Activated effector memory CD4-positive, alpha-beta T cell treated with Interleukin-2 at 50 U/mL for 16 hours (primary cell): ENCODE measurements at regions not wholly inside any gene's neighbourhood (a gene's known extent, or its start where the extent isn't known, plus 50 kb on each side); places are given as distances from the start of the nearest gene placed in this dataset.
"Not testable (repeated sequence)": the region's sequence is repeated elsewhere in the genome, so short reads cannot be mapped to it uniquely, and the experiment has no call there.

Experiments used
- DNase-seq: peaks from one replicate; pipeline ENCODE4 v3.0.0-alpha.2; 2020

GRCh38 chr17:30712859-30713258 lies 111.6 kb downstream of the CRLF3 start:
- DNase-seq, result not testable (repeated sequence)

DNA sequence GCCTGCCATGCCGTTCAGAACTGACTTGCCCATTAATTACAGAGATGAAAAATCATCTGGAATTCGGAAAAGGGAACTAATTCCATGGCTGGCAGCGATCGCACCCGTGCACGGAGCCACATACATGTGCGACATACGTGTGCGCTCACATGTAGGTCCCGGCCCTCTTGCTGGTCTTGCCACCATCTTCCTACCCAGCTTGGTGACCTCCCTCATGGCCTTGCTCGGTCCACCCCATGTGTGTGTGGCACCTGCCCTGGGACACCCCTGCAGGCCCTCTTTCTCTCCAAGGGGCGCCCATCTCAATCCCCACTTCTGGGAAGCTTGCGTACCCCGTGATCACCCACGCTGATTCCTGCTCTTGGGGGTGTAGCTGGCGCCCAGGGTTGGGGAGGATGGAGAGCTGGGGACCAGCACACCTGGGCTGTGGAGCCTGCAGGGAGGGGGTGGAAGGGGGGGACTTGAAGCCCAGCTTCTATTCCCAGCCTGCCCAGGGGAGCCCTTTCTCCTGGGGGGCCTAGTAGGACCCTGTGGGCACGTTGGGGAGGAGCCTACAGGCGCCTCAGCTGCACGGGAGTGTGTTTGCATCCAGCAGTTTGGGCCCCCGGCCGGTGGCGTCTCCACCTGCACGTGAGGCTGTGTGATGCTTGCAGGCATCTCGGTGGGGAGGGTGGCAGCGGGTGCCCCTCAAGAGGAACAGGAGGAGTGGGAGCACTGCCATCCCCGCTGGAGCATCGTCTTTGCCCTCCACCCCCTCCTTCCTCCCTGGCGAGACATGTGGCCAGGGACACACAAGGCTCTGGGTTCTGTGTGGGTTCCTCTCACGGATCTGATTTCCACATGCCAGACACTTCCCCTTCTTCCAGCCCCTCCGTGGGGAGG lies 112.6 kb downstream of the CRLF3 start:
- DNase-seq, result not testable (repeated sequence)

DNA sequence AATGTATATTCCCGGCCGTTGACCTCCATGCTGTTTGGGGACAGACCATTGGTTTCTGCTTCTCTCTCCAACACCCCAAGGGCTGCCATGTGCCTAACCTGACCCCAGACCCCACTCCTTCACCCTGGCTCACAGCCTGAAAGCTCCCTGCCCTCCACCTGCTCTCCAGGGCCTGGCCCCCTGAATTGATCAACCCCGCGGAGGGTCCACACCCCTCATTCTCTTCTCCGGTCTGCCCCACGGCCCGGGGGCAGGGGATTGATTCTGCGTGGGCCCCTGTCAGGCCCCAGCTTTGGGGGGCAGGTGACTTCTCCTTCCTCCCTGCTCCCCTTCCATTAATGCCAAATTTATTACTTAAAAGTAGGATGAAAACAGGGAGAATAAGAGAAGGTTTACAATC lies 113.3 kb downstream of the CRLF3 start:
- not testable (repeated sequence) for DNase-seq

DNA sequence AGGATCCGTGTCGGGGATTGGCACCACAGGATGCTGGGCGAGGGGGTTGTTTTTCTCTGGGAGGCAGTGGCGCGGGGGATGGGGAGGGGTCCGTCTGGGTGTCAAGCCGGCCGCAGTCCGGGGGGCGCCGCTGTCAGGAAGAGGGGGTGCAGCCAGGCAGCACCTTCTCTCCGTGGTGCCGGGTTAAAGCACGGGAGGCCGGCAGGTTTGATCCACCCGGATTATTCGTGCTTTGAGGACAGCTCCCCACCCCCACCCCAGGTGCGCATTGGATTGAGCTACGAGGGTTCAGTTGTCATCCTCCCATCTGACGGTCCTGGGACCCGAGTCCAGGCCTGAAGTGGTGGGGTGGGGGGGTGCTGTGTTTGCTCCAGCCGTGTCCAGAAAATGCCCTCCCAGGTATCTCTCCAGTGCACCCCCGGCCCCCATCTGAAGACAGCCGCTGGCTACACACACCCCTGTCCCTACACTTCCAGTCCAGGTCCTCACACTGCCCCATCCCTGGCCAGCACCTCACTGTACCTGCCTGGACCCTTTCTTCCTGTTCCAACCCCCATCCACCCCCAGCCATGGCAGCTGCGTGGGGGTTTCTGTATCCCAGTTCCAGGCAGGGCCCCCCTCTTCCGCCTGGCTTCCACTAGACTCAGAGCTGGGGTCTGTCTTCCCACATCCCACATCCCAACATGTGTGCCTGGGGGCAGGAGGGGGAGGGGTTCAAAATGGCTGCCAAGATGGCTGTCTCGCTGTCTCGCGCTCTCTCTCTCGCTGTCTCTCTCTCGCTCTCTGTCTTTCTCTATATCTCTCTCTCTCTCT lies 114.0 kb downstream of the CRLF3 start:
- not testable (repeated sequence) for DNase-seq

- not testable (repeated sequence) for DNase-seq
These were observed 114.8 kb downstream of the CRLF3 start for GRCh38 chr17:30709561-30710275.

- DNase-seq, result not testable (repeated sequence)
These were observed 115.4 kb downstream of the CRLF3 start for GRCh38 chr17:30709096-30709495.

DNA sequence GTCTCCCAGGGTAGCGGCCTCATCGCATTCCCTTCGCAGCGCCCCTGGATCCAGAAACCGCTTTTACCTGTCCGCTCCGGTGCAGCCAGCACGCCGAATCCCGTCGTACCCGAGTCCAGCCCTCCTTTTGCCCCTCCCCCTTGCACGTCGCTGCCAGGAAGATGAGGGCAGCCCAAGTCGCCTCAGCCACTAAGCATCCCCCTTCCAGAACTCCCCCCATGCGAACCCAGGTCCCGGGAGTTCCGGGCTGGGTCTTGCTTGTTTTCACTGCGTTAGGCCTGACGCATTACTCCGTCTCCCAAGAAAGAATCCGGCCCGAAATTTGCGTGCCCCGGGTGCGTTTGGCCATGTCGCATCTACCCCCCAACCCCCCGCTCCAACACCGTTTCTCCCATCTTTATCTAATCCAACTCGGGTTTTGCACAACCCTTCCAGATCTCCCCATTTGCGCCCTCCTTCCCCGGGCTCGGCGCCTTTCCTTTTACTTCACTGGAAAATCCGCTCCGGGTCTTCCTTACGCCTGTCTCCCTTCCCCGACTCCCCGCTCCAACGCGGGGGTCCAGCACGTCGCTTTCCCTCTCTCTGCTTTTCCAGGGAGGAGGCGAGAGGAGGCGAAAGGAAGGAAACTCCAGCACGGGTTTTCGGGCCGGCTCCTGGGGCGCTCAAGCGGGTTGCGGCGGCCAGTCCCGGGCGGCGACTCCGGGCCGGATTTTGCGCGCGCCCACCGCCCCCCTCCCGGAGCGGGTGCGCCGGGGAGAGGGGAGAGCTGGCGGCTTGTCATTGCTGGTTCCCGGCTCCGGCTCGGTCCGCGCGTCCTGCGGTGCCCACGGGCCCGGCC lies 116.0 kb downstream of the CRLF3 start:
- DNase-seq, result peak; percentile 65

DNA sequence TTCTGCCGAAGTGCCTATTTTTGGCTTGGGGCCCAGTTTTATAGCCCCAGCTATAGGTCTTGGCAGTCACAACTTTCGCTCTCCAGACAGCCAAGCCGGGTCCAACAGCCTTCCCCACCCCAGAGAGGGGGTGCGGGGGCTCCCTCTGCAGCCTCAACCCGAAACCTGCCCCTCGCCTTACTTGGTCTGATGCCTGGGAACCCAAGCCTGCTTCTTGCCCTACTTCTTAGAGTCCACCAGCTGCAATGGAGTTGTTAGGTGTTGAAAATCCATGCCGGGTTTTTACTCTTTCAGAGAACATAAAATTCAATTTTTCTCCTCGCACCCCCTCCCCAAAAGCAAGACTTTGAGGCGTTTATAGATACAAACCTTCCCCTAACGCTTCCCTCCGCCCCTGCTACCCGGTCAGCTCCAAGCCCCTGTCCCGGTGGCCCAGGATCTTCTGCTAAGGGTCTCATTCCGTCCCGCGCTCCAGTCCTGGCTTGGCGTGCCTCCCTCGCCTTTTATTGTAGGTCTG lies 116.7 kb downstream of the CRLF3 start:
- DNase-seq, result peak; percentile 12

- DNase-seq, result not testable (repeated sequence)
These were observed 117.8 kb downstream of the CRLF3 start for GRCh38 chr17:30706461-30707335.

DNA sequence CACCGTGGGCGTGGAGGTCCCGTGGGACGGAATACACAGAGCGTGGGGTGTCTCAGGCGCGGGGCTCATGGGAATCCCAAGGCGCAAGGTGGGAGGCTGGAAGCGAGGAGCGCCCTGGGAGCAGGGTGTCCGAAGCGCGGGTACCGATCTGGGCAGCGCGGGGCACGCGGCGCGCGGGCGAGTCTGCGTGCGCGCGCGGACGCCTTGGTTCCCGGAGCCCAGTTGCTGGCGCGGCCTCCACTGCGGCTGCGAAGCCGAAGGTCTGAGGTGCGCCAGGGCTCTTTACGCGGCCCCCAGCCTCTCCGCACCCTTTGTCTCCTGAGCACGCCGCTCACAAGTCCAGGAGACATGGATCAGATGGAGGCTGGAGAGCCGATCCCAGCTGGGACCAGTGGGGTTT lies 118.5 kb downstream of the CRLF3 start:
- not testable (repeated sequence) for DNase-seq

DNA sequence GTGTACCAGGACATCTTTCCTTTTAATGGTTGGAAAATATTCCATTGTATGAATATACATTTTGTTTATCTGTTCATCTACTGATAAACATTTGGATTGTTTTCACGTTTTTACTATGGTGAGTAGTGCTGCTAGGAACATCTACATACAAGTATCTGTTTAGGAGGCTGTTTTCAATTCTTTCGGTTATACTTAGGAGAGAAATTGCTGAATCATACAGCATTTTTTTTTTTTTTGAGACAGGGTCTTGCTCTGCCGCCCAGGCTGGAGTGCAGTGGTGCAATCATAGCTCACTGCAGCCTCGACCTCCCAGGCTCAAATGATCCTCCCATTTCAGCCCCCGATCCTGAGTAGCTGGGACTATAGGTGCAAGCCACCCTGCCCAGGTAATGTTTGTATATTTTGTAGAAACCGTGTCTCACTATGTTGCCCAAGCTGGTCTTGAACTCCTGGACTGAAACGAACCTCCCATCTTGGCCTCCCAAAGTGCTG lies 122.9 kb downstream of the CRLF3 start:
- DNase-seq, result no peak

- not testable (repeated sequence) for DNase-seq
These were observed 123.7 kb downstream of the CRLF3 start for GRCh38 chr17:30700833-30701232.

DNA sequence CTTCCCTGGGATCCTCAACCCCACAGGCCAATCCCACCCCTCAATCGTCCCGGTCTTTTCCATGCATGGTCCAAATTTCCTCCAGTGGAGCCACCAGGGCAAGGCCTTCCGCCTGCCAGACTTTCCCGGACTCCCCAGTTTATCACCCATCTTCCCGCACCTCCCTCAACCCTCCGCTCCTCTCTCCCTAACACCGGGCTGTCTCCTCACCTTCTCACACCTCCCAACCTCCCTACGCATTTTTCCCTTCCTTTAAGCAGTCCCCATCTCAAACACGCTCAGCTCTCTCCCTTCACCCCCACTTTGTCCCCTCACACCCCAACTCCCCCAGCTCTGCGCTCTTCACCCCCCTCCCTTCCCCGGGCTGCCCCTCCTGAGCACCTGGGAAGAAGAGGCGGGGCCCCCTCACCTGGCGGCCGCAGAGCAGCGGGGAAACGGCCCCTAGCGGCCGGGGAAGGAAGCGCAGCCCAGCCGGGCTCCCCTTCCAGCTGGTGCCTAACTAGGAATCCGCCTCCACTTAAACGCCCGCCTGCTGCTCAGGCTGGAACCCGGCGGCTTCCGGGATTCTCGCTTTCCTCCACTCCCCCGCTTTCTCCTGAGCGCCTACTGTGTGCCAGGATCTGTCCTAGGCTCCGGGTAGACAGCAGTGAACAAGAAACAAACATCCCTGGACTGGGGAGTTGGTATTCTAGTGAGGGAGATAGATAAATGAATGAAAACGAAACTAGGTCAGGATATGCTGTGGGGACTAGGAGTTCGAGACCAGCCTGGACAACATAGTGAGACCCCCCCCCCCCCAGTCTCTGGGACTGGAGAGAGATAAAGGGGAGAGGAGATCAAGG lies 126.7 kb downstream of the CRLF3 start:
- DNase-seq, result peak; percentile 66

DNA sequence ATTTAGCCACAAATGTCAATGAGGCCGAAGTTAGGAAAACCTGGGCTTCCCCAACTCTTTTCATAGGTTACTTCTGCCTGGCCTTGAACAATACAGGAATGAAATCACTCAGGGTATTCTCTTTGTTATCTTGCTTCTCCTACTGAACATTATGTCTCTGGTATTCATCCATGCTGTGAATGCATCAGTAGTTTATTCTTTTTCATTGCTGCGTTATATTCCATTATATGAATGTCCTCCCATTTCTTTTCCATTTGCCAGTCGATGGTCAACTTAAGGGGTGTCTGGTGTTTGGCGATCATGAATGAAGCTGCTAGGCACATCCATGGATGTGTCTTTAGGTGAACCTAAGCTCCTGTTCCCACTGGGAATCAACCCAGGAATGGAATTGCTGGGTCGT lies 128.3 kb downstream of the CRLF3 start:
- DNase-seq, result no peak

GRCh38 chr17:30695265-30695811 lies 129.2 kb downstream of the CRLF3 start:
- not testable (repeated sequence) for DNase-seq

GRCh38 chr17:30693772-30694171 lies 130.7 kb downstream of the CRLF3 start:
- peak; percentile 29 for DNase-seq

DNA sequence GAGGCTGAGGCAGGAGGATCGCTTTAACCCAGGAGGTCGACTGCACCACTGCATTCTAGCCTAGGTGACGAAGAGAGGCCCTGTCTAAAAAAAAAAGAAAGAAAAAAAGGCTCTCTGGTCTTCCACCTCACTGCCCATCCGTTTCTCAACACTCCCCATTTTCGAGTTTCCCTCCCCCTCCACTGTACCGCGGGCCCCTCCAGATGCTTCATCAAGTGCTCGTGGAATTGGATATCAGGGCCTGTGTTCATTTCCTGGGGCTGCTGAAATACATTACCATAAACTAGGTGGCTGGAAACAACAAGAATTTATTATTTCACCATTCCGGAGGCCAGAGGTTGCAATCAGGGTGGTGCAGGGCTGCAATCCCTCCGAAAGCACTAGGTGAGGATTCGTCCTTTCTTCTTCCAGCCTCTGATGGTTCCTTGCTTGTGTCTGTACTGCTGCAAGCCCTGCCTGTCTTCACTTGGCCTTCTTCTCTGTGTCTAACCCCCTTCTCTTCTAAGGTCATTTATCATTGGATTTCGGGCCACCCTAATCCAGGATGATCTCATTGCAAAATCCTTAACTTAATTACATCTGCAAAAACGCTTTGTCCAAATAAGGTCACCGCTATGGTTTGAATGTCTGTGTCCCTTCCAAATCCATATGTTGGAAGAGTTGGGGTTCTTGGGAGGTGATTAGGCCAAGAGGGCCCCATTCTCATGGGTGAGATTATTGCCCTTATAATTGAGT lies 135.1 kb downstream of the CRLF3 start:
- DNase-seq, result not testable (repeated sequence)
